ENCODE measurements at regions not wholly inside any gene's neighbourhood (a gene's known extent, or its start where the extent isn't known, plus 50 kb on each side); places are given as distances from the start of the nearest gene placed in this dataset.

DNA sequence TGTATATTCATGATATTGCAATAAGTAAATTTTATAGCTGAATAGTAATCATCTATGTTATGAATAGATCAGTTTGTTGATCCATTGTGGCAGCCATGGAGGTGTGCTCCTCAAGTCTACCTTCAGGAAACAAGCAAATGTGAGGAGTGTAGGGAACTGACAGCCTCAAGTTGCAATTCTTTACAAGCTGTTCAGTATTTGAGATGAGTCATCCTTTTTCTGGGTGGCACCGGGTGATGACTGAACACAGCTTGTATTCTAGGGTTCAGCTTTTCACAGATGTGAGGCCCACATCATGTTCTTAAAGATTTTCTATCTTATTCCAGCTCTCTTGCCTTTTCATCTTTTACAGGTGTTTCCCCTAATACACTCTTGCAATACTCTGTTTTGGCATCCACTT, 452.4 kb downstream of the KCNH5 start:
- TF ChIP-seq, protein P1, sequence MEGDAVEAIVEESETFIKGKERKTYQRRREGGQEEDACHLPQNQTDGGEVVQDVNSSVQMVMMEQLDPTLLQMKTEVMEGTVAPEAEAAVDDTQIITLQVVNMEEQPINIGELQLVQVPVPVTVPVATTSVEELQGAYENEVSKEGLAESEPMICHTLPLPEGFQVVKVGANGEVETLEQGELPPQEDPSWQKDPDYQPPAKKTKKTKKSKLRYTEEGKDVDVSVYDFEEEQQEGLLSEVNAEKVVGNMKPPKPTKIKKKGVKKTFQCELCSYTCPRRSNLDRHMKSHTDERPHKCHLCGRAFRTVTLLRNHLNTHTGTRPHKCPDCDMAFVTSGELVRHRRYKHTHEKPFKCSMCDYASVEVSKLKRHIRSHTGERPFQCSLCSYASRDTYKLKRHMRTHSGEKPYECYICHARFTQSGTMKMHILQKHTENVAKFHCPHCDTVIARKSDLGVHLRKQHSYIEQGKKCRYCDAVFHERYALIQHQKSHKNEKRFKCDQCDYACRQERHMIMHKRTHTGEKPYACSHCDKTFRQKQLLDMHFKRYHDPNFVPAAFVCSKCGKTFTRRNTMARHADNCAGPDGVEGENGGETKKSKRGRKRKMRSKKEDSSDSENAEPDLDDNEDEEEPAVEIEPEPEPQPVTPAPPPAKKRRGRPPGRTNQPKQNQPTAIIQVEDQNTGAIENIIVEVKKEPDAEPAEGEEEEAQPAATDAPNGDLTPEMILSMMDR (IDR thresholded peaks at IDR 0.05), result no peak
- TF ChIP-seq POLR2A (IDR thresholded peaks at IDR 0.05) (no peak), POLR2AphosphoS5 (IDR thresholded peaks at IDR 0.05; ENCODE audit: insufficient read depth in 1 of 2, low read depth in 1 of 2) (no peak)

All from vagina (tissue), 2 donors.